Erythroblast (primary cell): ENCODE measurements at regions not wholly inside any gene's neighbourhood (a gene's known extent, or its start where the extent isn't known, plus 50 kb on each side); places are given as distances from the start of the nearest gene placed in this dataset.

ENCODE experiments used
- GATA1 ChIP-seq: IDR thresholded peaks from 2 replicates; pipeline ENCODE4 v1.6.1; 2011; ENCODE audit warnings: low read depth, mild to moderate bottlenecking, control low read depth, low read length, moderate library complexity
- POLR2A ChIP-seq: IDR thresholded peaks from 2 replicates; pipeline ENCODE4 v1.6.1; 2011; ENCODE audit warnings: mild to moderate bottlenecking, low read length

- TF ChIP-seq POLR2A: no peak
- TF ChIP-seq GATA1: no peak
These were observed 123.8 kb downstream of the LACC1 start for GRCh38 chr13:44003481-44003880.
